Keratinocyte (primary cell): ENCODE measurements at regions not wholly inside any gene's neighbourhood (a gene's known extent, or its start where the extent isn't known, plus 50 kb on each side); places are given as distances from the start of the nearest gene placed in this dataset.

ENCODE experiments used
- DNase-seq: peaks from one replicate; pipeline ENCODE4 v3.0.0-alpha.2; 2011; ENCODE audit warnings: low read depth, missing footprints, low spot score
- FAIRE-seq: peaks from 2 replicates; lab custom pipeline; 2011; peaks lifted over from hg19 to GRCh38; lab: Jason Lieb, UNC
- H2AFZ ChIP-seq: 2 replicates; pipeline ENCODE4 v1.6.0; 2012; ENCODE audit warnings: low read length, control low read depth, inconsistent platforms; ENCODE audit not compliant: control insufficient read depth
- H3K27ac ChIP-seq: 2 replicates; pipeline ENCODE4 v1.5.1; 2011; ENCODE audit warnings: low read length; ENCODE audit not compliant: control insufficient read depth, insufficient read depth
- H3K27me3 ChIP-seq: 3 replicates; pipeline ENCODE4 v1.6.0; 2011; ENCODE audit warnings: low read length; ENCODE audit not compliant: control insufficient read depth, insufficient read depth; ENCODE audit errors: extremely low read depth
- H3K36me3 ChIP-seq, 2 experiments: 2 replicates in 1 of 2; 3 replicates in 1 of 2; pipeline ENCODE4 v1.5.1; 2011; ENCODE audit warnings: low read length in 2 of 2, mild to moderate bottlenecking in 1 of 2; ENCODE audit not compliant: control insufficient read depth in 2 of 2, insufficient read depth in 2 of 2; ENCODE audit errors: extremely low read depth in 1 of 2
- H3K4me1 ChIP-seq: 3 replicates; pipeline ENCODE4 v1.5.1; 2011; ENCODE audit warnings: low read length; ENCODE audit not compliant: control insufficient read depth, insufficient read depth; ENCODE audit errors: extremely low read depth
- H3K4me2 ChIP-seq: 3 replicates; pipeline ENCODE4 v1.6.0; 2011; ENCODE audit warnings: low read depth, low read length; ENCODE audit not compliant: control insufficient read depth, insufficient read depth; ENCODE audit errors: extremely low read depth
- H3K4me3 ChIP-seq, 3 experiments: fragments of 200-600 bp in 1 of 3; sonication (generic) in 1 of 3; 2 replicates in 2 of 3; 3 replicates in 1 of 3; pipeline ENCODE4 v1.5.1; 2011 to 2016; ENCODE audit warnings: low read length in 3 of 3, mild to moderate bottlenecking in 3 of 3, control low read depth in 2 of 3, inconsistent platforms in 1 of 3, low read depth in 1 of 3, mixed read lengths in 1 of 3, mixed run types in 1 of 3, moderate library complexity in 1 of 3; ENCODE audit not compliant: control insufficient read depth in 2 of 3, insufficient read depth in 2 of 3; ENCODE audit errors: extremely low read depth in 1 of 3
- H3K79me2 ChIP-seq: 2 replicates; pipeline ENCODE4 v1.6.0; 2012; ENCODE audit warnings: low read length; ENCODE audit not compliant: control insufficient read depth, insufficient read depth
- H3K9ac ChIP-seq: 3 replicates; pipeline ENCODE4 v1.6.0; 2011; ENCODE audit warnings: low read length; ENCODE audit not compliant: control insufficient read depth, insufficient read depth; ENCODE audit errors: extremely low read depth
- H3K9me1 ChIP-seq: 3 replicates; pipeline ENCODE4 v1.6.0; 2011; ENCODE audit warnings: low read length; ENCODE audit not compliant: control insufficient read depth, insufficient read depth; ENCODE audit errors: extremely low read depth
- H3K9me3 ChIP-seq: 2 replicates; pipeline ENCODE4 v1.5.1; 2012; ENCODE audit warnings: low read depth, low read length; ENCODE audit not compliant: control insufficient read depth
- H4K20me1 ChIP-seq: 3 replicates; pipeline ENCODE4 v1.6.0; 2011; ENCODE audit warnings: low read length; ENCODE audit not compliant: control insufficient read depth, insufficient read depth; ENCODE audit errors: extremely low read depth
- EZH2 ChIP-seq: IDR thresholded peaks from one replicate; pipeline ENCODE4 v1.6.1; 2012; ENCODE audit warnings: inconsistent platforms, mild to moderate bottlenecking, low read length, moderate library complexity
- dilution Hi-C: fragments of 300-500 bp; cut with MboI; formaldehyde crosslinking; loops from one replicate; pipeline ENCODE4 v1.7.0; 2020; ENCODE audit warnings: low sequenced_read_pairs; ENCODE audit not compliant: extremely low pct_ligation_motif_present
- TF ChIP-seq, protein P1 (sequence below), 3 experiments: IDR thresholded peaks in 1 of 3; conservative IDR thresholded peaks in 1 of 3; optimal IDR thresholded peaks in 1 of 3; 2 replicates in 2 of 3; 3 replicates in 1 of 3; pipeline versions ENCODE3 to v1.5.1; 2011; ENCODE audit warnings: low read length in 3 of 3, mild to moderate bottlenecking in 3 of 3, moderate library complexity in 2 of 3, control low read depth in 1 of 3, inconsistent platforms in 1 of 3; ENCODE audit not compliant: insufficient read depth in 2 of 3; ENCODE audit errors: extremely low read depth in 1 of 3

DNA sequence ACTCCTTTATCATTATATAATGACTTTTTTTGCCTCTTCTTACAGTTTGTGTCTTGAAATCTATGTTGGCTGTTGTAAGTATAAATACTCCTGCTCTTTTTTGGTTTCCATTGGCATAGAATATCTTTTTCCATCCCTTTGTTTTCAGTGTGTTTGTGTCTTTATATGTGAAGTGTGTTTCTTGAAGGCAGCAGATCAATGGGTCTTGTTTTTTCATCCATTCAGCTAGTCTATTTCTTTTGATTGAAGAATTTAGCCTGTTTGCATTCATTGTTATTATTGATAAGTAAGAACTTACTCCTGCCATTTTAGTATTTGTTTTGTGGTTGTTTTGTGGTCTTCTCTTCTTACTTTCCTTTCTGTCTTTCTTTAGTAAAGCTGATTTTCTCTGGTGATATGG, 322.8 kb downstream of the PLA2G4A start:
- Histone ChIP-seq H3K9me3 (no peaks in the 10 kb centered on the region), H2AFZ (no peak overlapping the region), H3K27me3 (no peaks in the 10 kb centered on the region), H3K9ac (no peak overlapping the region), H3K27ac (no peak overlapping the region), H3K36me3 (no peaks in the 10 kb centered on the region), H3K4me2 (no peak overlapping the region), H3K9me1 (no peaks in the 10 kb centered on the region), H4K20me1 (no peaks in the 10 kb centered on the region), H3K4me3 (no peak overlapping the region), H3K79me2 (no peaks in the 10 kb centered on the region), H3K4me1 (no peaks in the 10 kb centered on the region)
- TF ChIP-seq, protein P1, sequence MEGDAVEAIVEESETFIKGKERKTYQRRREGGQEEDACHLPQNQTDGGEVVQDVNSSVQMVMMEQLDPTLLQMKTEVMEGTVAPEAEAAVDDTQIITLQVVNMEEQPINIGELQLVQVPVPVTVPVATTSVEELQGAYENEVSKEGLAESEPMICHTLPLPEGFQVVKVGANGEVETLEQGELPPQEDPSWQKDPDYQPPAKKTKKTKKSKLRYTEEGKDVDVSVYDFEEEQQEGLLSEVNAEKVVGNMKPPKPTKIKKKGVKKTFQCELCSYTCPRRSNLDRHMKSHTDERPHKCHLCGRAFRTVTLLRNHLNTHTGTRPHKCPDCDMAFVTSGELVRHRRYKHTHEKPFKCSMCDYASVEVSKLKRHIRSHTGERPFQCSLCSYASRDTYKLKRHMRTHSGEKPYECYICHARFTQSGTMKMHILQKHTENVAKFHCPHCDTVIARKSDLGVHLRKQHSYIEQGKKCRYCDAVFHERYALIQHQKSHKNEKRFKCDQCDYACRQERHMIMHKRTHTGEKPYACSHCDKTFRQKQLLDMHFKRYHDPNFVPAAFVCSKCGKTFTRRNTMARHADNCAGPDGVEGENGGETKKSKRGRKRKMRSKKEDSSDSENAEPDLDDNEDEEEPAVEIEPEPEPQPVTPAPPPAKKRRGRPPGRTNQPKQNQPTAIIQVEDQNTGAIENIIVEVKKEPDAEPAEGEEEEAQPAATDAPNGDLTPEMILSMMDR (optimal IDR thresholded peaks at IDR 0.05 in 1 of 3, IDR thresholded peaks at IDR 0.05 in 1 of 3, conservative IDR thresholded peaks at IDR 0.05 in 1 of 3; ENCODE audit: extremely low read depth in 1 of 3, insufficient read depth in 2 of 3, low read length in 3 of 3), result no peak
- dilution Hi-C loops, result no loop called here
- FAIRE-seq (no peak), DNase-seq (no peak)

DNA sequence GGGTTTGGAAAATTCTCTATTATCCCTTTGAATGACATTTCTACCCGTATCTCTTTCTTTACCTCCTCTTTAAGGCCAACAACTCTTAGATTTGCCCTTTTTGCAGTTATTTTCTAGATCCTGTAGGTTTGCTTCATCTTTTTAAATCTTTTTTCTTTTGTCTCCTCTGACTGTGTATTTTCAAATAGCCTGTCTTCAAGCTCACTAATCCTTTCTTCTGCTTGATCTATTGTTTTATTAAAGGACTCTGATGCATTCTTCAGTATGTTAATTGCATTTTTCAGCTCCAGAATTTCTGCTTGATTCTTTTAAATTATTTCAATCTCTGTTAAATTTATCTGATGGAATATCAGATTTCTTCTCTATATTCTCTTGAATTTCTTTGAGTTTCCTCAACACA, 324.3 kb downstream of the PLA2G4A start:
- dilution Hi-C loops, result no loop called here
- H3K79me2 ChIP-seq, result no peaks in the 10 kb centered on the region
- no peak overlapping the region for H2AFZ ChIP-seq
- H3K9me1 ChIP-seq, result no peaks in the 10 kb centered on the region
- no peak for TF ChIP-seq EZH2
- TF ChIP-seq, protein P1 (optimal IDR thresholded peaks at IDR 0.05 in 1 of 3, IDR thresholded peaks at IDR 0.05 in 1 of 3, conservative IDR thresholded peaks at IDR 0.05 in 1 of 3; ENCODE audit: extremely low read depth in 1 of 3, insufficient read depth in 2 of 3, low read length in 3 of 3), result no peak
- no peak overlapping the region for H3K27ac ChIP-seq
- FAIRE-seq (no peak), DNase-seq (no peak)
- H3K9me3 ChIP-seq, result no peaks in the 10 kb centered on the region
- no peaks in the 10 kb centered on the region for H3K4me1 ChIP-seq
- H4K20me1 ChIP-seq, result no peaks in the 10 kb centered on the region
- H3K27me3 ChIP-seq, result no peaks in the 10 kb centered on the region
- H3K4me2 ChIP-seq, result no peak overlapping the region
- H3K9ac ChIP-seq, result no peak overlapping the region
- no peak overlapping the region for H3K4me3 ChIP-seq
- no peaks in the 10 kb centered on the region for H3K36me3 ChIP-seq
